K562 (cell line): ENCODE measurements at regions not wholly inside any gene's neighbourhood (a gene's known extent, or its start where the extent isn't known, plus 50 kb on each side); places are given as distances from the start of the nearest gene placed in this dataset.

Experiments used
- ATAC-seq: fragments of 200-7000 bp; cut with Tn5 transposase; 3 replicates; pipeline ENCODE4 v1.9.1; 2020; ENCODE audit warnings: moderate library complexity
- BruUV-seq: library from RNA; stranded (reverse); fragments of 400-500 nt; replicated peaks from 2 replicates; lab custom pipeline; 2021; lab: Mats Ljungman, UMichigan
- CTCF ChIA-PET: fragments of 300-600 bp; formaldehyde crosslinking; extraction: SDS; loops from one replicate; lab custom pipeline; 2021; ENCODE audit warnings: low intra/inter-chr PET ratio; lab: Yijun Ruan, JAX
- POLR2A ChIA-PET: fragments of 300-600, 350-650 bp; sonication (Branson Sonifier 250); formaldehyde crosslinking; extraction: SDS; loops from one replicate; lab custom pipeline; 2021; ENCODE audit warnings: antibody characterized with exemption, inconsistent platforms; lab: Yijun Ruan, JAX
- DNase-seq, 4 experiments: peaks; one replicate each; pipeline versions ENCODE4 v3.0.0 to v3.0.0-alpha.2; 2011 to 2018; ENCODE audit warnings: low spot score in 3 of 4, mixed read lengths in 3 of 4; ENCODE audit errors: extremely low read depth in 1 of 4
- FAIRE-seq: peaks from 2 replicates; lab custom pipeline; 2011; peaks lifted over from hg19 to GRCh38; lab: Jason Lieb, UNC
- H2AFZ ChIP-seq: 2 replicates; pipeline ENCODE4 v1.6.0; 2011; ENCODE audit warnings: low read depth, low read length, control low read depth, inconsistent platforms
- H3K27ac ChIP-seq: fragments of 200-600 bp; 3 replicates; pipeline ENCODE4 v1.8.0; 2011; ENCODE audit warnings: low read depth, mild to moderate bottlenecking, control low read depth, inconsistent platforms, low read length, moderate library complexity, mixed read lengths; ENCODE audit errors: extremely low read depth
- H3K27me3 ChIP-seq, 2 experiments: fragments of 300-600 bp in 1 of 2; 2 replicates in 1 of 2; 3 replicates in 1 of 2; pipeline versions ENCODE4 v1.6.0 to v1.8.0; 2011; ENCODE audit warnings: inconsistent platforms in 2 of 2, low read length in 2 of 2, mild to moderate bottlenecking in 1 of 2, mixed read lengths in 1 of 2, moderate library complexity in 1 of 2; ENCODE audit not compliant: control insufficient read depth in 2 of 2, insufficient read depth in 2 of 2
- H3K36me3 ChIP-seq: fragments of 300-600 bp; 3 replicates; pipeline ENCODE4 v1.8.0; 2011; ENCODE audit warnings: mild to moderate bottlenecking, low read length, inconsistent platforms; ENCODE audit not compliant: control insufficient read depth, insufficient read depth
- H3K4me1 ChIP-seq, 2 experiments: fragments of 200-600 bp in 1 of 2; replicated peaks in 1 of 2; 2 replicates in 1 of 2; 3 replicates in 1 of 2; pipeline versions ENCODE4 v1.5.1 to v1.8.0; 2011; ENCODE audit warnings: inconsistent platforms in 2 of 2, low read length in 2 of 2, mild to moderate bottlenecking in 1 of 2, mixed read lengths in 1 of 2, moderate library complexity in 1 of 2; ENCODE audit not compliant: control insufficient read depth in 2 of 2, insufficient read depth in 2 of 2
- H3K4me2 ChIP-seq: 2 replicates; pipeline ENCODE4 v1.6.1; 2011; ENCODE audit warnings: low read length, control low read depth, inconsistent platforms, mixed read lengths; ENCODE audit not compliant: insufficient read depth
- H3K4me3 ChIP-seq: fragments of 200-600 bp; sonication (generic), shearing (Covaris generic); 2 replicates; pipeline ENCODE4 v1.5.1; 2016; ENCODE audit warnings: control low read depth, inconsistent platforms
- H3K79me2 ChIP-seq: fragments of 200-600 bp; 3 replicates; pipeline ENCODE4 v1.8.0; 2011; ENCODE audit warnings: low read length, inconsistent platforms; ENCODE audit not compliant: control insufficient read depth, insufficient read depth
- H3K9ac ChIP-seq, 2 experiments: 2 replicates each; pipeline versions ENCODE4 v1.6.0 to v1.6.1; 2011; ENCODE audit warnings: low read depth in 2 of 2, low read length in 2 of 2, control low read depth in 1 of 2, inconsistent platforms in 1 of 2, mild to moderate bottlenecking in 1 of 2, mixed read lengths in 1 of 2; ENCODE audit not compliant: insufficient read depth in 1 of 2
- H3K9me1 ChIP-seq: one replicate; pipeline ENCODE4 v1.6.0; 2011; ENCODE audit warnings: inconsistent platforms, mild to moderate bottlenecking, low read length, moderate library complexity; ENCODE audit not compliant: control insufficient read depth, insufficient read depth
- H3K9me3 ChIP-seq: replicated peaks from 2 replicates; pipeline ENCODE4 v1.5.1; 2011; ENCODE audit warnings: low read depth, low read length, inconsistent platforms; ENCODE audit not compliant: control insufficient read depth, insufficient read depth
- H4K20me1 ChIP-seq: replicated peaks from 2 replicates; pipeline ENCODE4 v1.6.1; 2011; ENCODE audit warnings: low read length, inconsistent platforms, mixed read lengths; ENCODE audit not compliant: control insufficient read depth, insufficient read depth
- CTBP1 ChIP-seq: fragments of 450-650 bp; IDR thresholded peaks from 2 replicates; pipeline ENCODE4 v1.6.1; 2016; ENCODE audit warnings: borderline replicate concordance
- NFE2 ChIP-seq: IDR thresholded peaks from 2 replicates; pipeline ENCODE4 v1.6.1; 2014; ENCODE audit warnings: antibody characterized with exemption, low read depth
- TEAD1 ChIP-seq, 2 experiments: fragments of 450-650 bp in 1 of 2; sonication (generic) in 1 of 2; formaldehyde crosslinking; IDR thresholded peaks; 2 replicates each; pipeline versions ENCODE4 v1.4.0 to v1.8.0; 2020 to 2022; ENCODE audit warnings: mild to moderate bottlenecking in 2 of 2, missing genetic modification reagents in 1 of 2
- WGBS: fragments of 100-300 bp; shearing (Covaris generic); methylation state at CpG from one replicate; pipeline ENCODE4 v1.1.6; 2016; ENCODE audit warnings: low coverage, mixed read lengths; ENCODE audit not compliant: insufficient coverage; ENCODE audit errors: missing lambda C conversion rate; 5-methylcytosine and 5-hydroxymethylcytosine counted together
- in situ Hi-C: fragments of 300-500 bp; cut with MboI; formaldehyde crosslinking; loops from 4 replicates; pipeline ENCODE4 v1.15.0; 2018; ENCODE audit warnings: inconsistent platforms, mixed read lengths
- intact Hi-C: fragments of 100-400 bp; cut with micrococcal nuclease; formaldehyde crosslinking; loops from 2 replicates; pipeline ENCODE4 v1.14.2; 2022
- TF ChIP-seq, protein P1 (sequence below): IDR thresholded peaks from 2 replicates; pipeline ENCODE4 v1.6.1; 2016; ENCODE audit warnings: missing genetic modification characterization, missing compliant biosample characterization

DNA sequence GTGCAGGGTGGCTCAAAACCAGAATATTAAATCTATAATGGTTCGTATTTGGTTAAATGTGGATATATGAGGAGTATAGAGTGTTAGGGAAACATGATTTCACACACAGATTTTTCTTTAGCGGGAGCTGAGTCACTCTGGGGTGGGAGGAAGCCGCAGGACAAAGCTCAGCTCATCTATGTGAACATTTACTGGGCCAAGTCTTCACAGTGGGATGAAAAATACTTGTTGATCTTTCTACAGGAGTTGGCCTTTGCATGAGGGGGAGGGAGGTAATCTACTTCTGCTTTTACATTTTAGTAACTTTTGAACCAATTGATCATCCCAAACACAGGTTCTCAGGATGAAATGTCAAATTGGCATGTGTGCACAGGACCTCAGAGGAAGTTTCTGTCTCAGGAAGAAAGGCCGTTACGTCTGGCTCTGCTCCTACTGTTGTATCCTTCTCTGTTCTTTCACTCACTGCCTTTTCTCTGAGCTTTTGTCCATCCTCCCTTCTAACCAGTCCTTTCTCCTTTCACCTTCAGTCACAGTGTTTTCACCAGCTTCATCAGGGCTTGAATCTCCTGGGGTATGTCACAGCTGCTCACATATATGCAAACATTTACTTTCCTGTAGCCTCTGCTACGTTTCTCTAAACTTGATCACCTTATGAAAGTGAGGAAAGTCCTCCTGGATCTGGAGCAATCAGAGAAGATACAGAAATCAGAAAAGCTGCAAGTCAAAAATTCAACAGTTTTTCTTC lies 943.3 kb upstream of the FANCL start:
- TF ChIP-seq, protein P1, sequence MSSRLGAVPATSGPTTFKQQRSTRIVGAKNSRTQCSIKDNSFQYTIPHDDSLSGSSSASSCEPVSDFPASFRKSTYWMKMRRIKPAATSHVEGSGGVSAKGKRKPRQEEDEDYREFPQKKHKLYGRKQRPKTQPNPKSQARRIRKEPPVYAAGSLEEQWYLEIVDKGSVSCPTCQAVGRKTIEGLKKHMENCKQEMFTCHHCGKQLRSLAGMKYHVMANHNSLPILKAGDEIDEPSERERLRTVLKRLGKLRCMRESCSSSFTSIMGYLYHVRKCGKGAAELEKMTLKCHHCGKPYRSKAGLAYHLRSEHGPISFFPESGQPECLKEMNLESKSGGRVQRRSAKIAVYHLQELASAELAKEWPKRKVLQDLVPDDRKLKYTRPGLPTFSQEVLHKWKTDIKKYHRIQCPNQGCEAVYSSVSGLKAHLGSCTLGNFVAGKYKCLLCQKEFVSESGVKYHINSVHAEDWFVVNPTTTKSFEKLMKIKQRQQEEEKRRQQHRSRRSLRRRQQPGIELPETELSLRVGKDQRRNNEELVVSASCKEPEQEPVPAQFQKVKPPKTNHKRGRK (tag) = no peak
- TF ChIP-seq NFE2 (peak; percentile 35; the same call in 1 of the 2 replicates), TEAD1 (CRISPR knock-in tag; IDR thresholded peaks at IDR 0.05) (no peak), CTBP1 (0 out of 2 replicates have a peak, but pooled peaks have one; percentile 10)
- H3K9ac ChIP-seq = no peak overlapping the region
- no peak overlapping the region for H3K27ac ChIP-seq
- no peaks in the 10 kb centered on the region for H3K27me3 ChIP-seq
- no peaks in the 10 kb centered on the region; a peak in 1 of 5 replicates for H3K4me1 ChIP-seq
- no peak overlapping the region for H2AFZ ChIP-seq
- peak in 1 of 4 experiments; percentile 1 for DNase-seq
- H4K20me1 ChIP-seq = no peaks in the 10 kb centered on the region
- H3K36me3 ChIP-seq = no peaks in the 10 kb centered on the region
- no peak for FAIRE-seq
- in situ Hi-C loops = no loop called here
- 2% methylated on average over 6 of the region's 6 CpGs for WGBS
- ATAC-seq = no peak
- H3K9me1 ChIP-seq = peaks cover 3% of the 10 kb centered on the region
- no peak overlapping the region for H3K4me3 ChIP-seq
- CTCF ChIA-PET = no interaction called here
- POLR2A ChIA-PET = interaction anchor here (0.6 kb wide), 1 partner anchor 358 kb away, joined by 3 read pairs; no protein-coding TSS in a partner anchor
- no peaks in the 10 kb centered on the region for H3K9me3 ChIP-seq
- BruUV-seq = no TSS peak
- no peaks in the 10 kb centered on the region for H3K79me2 ChIP-seq
- no peak overlapping the region for H3K4me2 ChIP-seq
- intact Hi-C loops = loop anchor here (5.0 to 10.0 kb wide), 2 partner anchors 157 to 610 kb away; no protein-coding TSS in a partner anchor
